A673 (cell line): ENCODE measurements at regions not wholly inside any gene's neighbourhood (a gene's known extent, or its start where the extent isn't known, plus 50 kb on each side); places are given as distances from the start of the nearest gene placed in this dataset.

Experiments used
- BruUV-seq: library from RNA; stranded (reverse); fragments of 400-500 nt; replicated peaks from 2 replicates; lab custom pipeline; 2021; lab: Mats Ljungman, UMichigan
- CTCF ChIA-PET: fragments of 300-600 bp; sonication (Branson Sonifier 250); formaldehyde crosslinking; loops from one replicate; lab custom pipeline; 2022; ENCODE audit warnings: antibody characterized with exemption; lab: Charles Lee
- POLR2A ChIA-PET: fragments of 300-600 bp; sonication (Branson Sonifier 250); formaldehyde crosslinking; loops from one replicate; lab custom pipeline; 2022; ENCODE audit warnings: antibody characterized with exemption; ENCODE audit not compliant: low non-redundant PET; lab: Charles Lee
- DNase-seq: peaks from one replicate; pipeline ENCODE4 v3.0.0-alpha.2; 2015; ENCODE audit warnings: low spot score
- H3K27ac ChIP-seq: fragments of 200-600 bp; sonication (generic); 2 replicates; pipeline ENCODE4 v1.5.1; 2016; ENCODE audit warnings: mixed run types, low read depth, mild to moderate bottlenecking, mixed read lengths, antibody characterized with exemption, low read length; ENCODE audit not compliant: poor library complexity, severe bottlenecking
- H3K27me3 ChIP-seq: fragments of 200-600 bp; sonication (generic); replicated peaks from 2 replicates; pipeline ENCODE4 v1.6.1; 2017; ENCODE audit warnings: mixed run types, low read depth, mild to moderate bottlenecking, mixed read lengths, antibody characterized with exemption, low read length; ENCODE audit not compliant: insufficient read depth, poor library complexity
- H3K36me3 ChIP-seq: fragments of 200-600 bp; sonication (generic); 2 replicates; pipeline ENCODE4 v1.6.1; 2016; ENCODE audit warnings: mixed run types, mild to moderate bottlenecking, mixed read lengths, antibody characterized with exemption, low read length; ENCODE audit not compliant: insufficient read depth, poor library complexity, severe bottlenecking
- H3K4me1 ChIP-seq: fragments of 200-600 bp; sonication (generic); 2 replicates; pipeline ENCODE4 v1.6.1; 2017; ENCODE audit warnings: mixed run types, mild to moderate bottlenecking, mixed read lengths, antibody characterized with exemption, low read length; ENCODE audit not compliant: insufficient read depth, poor library complexity, severe bottlenecking
- H3K4me3 ChIP-seq: fragments of 200-600 bp; sonication (generic); 2 replicates; pipeline ENCODE4 v1.5.1; 2016; ENCODE audit warnings: low read depth, mixed run types, mild to moderate bottlenecking, mixed read lengths, low read length; ENCODE audit not compliant: poor library complexity, severe bottlenecking
- H3K9me3 ChIP-seq: fragments of 200-600 bp; sonication (generic); 2 replicates; pipeline ENCODE4 v1.6.1; 2016; ENCODE audit warnings: mixed run types, low read depth, mild to moderate bottlenecking, mixed read lengths, antibody characterized with exemption, low read length; ENCODE audit not compliant: poor library complexity, severe bottlenecking
- EZH2 ChIP-seq: fragments of 200-600 bp; sonication (generic); IDR thresholded peaks from 2 replicates; pipeline ENCODE4 v1.6.1; 2017; ENCODE audit warnings: borderline replicate concordance, low read depth, mild to moderate bottlenecking, mixed read lengths, antibody characterized with exemption, low read length; ENCODE audit not compliant: poor library complexity, severe bottlenecking
- intact Hi-C: fragments of 100-400 bp; cut with micrococcal nuclease; formaldehyde crosslinking; loops from one replicate; pipeline ENCODE4 v1.10.0; 2022; ENCODE audit not compliant: unreplicated experiment
- TF ChIP-seq, protein P1 (sequence below): fragments of 300-800, 200-600 bp; sonication (generic); conservative IDR thresholded peaks from 2 replicates; pipeline ENCODE4 v1.5.1; 2017; ENCODE audit warnings: low read depth, mild to moderate bottlenecking, antibody characterized with exemption, low read length, moderate library complexity, mixed read lengths

DNA sequence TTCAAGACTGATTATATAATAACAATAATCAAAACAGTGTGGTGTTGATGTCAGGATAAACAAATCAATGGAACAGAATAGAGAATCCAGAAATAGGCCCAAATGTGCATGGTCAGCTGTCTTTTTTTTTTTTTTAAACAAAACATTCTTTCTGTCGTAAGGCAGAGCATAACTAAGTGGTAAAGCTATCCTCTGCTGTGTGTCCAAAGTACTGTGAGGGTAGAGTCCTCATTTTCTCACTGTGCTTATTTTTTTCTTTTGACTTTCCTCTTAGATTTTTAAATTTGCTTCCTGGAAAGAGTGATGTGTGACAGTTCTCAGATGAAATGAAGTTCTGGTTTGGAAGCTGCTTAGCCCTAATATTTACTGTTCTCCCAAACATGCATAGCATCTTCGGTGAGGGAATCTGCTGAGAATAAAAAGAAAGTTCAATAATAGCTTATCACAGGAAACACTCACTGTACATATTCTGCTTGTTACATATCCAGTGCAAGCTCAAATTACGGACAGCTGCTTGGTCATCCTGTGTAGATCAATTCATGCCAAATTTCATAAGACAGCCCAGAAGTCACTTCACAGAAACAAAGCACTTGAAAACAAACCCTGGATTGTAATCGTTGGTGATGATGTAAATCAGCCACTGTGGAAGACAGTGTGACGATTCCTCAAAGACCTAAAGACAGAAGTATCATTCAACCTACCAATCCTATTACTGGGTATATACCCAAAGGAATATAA, 423.9 kb downstream of the NEBL start:
- Histone ChIP-seq H3K4me1 (no peaks in the 10 kb centered on the region), H3K36me3 (no peaks in the 10 kb centered on the region), H3K9me3 (no peaks in the 10 kb centered on the region), H3K27ac (no peak overlapping the region), H3K27me3 (no peaks in the 10 kb centered on the region), H3K4me3 (no peak overlapping the region)
- no peak for TF ChIP-seq EZH2
- TF ChIP-seq, protein P1, sequence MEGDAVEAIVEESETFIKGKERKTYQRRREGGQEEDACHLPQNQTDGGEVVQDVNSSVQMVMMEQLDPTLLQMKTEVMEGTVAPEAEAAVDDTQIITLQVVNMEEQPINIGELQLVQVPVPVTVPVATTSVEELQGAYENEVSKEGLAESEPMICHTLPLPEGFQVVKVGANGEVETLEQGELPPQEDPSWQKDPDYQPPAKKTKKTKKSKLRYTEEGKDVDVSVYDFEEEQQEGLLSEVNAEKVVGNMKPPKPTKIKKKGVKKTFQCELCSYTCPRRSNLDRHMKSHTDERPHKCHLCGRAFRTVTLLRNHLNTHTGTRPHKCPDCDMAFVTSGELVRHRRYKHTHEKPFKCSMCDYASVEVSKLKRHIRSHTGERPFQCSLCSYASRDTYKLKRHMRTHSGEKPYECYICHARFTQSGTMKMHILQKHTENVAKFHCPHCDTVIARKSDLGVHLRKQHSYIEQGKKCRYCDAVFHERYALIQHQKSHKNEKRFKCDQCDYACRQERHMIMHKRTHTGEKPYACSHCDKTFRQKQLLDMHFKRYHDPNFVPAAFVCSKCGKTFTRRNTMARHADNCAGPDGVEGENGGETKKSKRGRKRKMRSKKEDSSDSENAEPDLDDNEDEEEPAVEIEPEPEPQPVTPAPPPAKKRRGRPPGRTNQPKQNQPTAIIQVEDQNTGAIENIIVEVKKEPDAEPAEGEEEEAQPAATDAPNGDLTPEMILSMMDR = no peak
- no TSS peak for BruUV-seq
- no peak for DNase-seq
- POLR2A ChIA-PET = interaction anchor here (0.6 kb wide), 1 partner anchor 17 kb away, joined by 3 read pairs; no protein-coding TSS in a partner anchor
- CTCF ChIA-PET = no interaction called here
- intact Hi-C loops = no loop called here

DNA sequence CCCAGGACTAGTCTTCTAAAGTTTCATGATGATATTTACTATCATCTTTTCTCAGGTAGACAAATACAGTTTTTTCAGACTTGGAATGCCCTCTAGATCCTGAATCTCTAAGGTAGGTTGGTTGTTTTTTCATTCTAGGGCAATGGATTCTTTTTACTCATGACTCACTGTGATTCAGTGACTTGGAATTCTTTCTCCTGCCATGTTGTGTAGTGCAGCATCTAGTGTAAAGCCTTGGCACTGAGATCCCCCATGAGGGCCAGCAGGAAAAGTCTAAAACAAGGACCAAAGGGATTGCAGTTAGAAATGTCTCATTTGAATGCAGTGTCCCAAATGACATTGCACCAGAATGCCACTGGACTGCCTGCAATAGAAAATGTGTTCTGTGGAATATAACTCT, 430.4 kb downstream of the NEBL start:
- peak; percentile 19 for DNase-seq
- Histone ChIP-seq H3K36me3 (no peaks in the 10 kb centered on the region), H3K27me3 (no peaks in the 10 kb centered on the region), H3K27ac (no peak overlapping the region), H3K4me1 (no peaks in the 10 kb centered on the region), H3K9me3 (no peaks in the 10 kb centered on the region), H3K4me3 (no peak overlapping the region)
- intact Hi-C loops = no loop called here
- no TSS peak for BruUV-seq
- ChIA-PET CTCF (no interaction called here), POLR2A (no interaction called here)
- TF ChIP-seq EZH2 = no peak
- TF ChIP-seq, protein P1 = no peak

DNA sequence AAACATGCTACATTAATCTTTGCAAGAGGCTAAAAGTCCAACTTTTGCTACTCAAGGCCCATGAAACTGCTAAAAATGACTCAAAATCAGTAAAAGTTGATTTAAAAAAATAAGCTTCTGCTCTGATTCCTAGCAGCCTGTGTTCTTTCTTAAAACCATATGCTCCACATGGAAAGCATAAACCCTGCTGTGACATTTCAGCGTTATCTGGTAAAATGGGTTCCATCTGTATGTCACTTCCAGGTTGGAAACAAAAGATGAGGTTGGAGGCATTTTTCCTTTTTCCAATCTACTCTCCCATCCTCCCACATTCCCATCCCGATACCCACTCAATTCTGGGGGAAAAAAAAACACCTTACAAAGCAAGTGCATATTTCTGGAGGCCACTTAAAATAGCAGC, 439.5 kb downstream of the NEBL start:
- CTCF ChIA-PET = no interaction called here
- POLR2A ChIA-PET = no interaction called here
- Histone ChIP-seq H3K27ac (no peak overlapping the region), H3K9me3 (no peaks in the 10 kb centered on the region), H3K36me3 (no peaks in the 10 kb centered on the region), H3K27me3 (no peaks in the 10 kb centered on the region), H3K4me3 (no peak overlapping the region), H3K4me1 (peaks cover 3% of the 10 kb centered on the region)
- intact Hi-C loops = no loop called here
- no peak for DNase-seq
- no peak for TF ChIP-seq EZH2
- TF ChIP-seq, protein P1 = no peak
- no TSS peak for BruUV-seq
